HEK293T (cell line): ENCODE measurements at regions not wholly inside any gene's neighbourhood (a gene's known extent, or its start where the extent isn't known, plus 50 kb on each side); places are given as distances from the start of the nearest gene placed in this dataset.

Source experiments
- ARNT ChIP-seq: fragments of 450-650 bp; IDR thresholded peaks from 2 replicates; pipeline ENCODE4 v1.6.1; 2017; ENCODE audit warnings: mild to moderate bottlenecking
- BHLHE40 ChIP-seq: fragments of 450-650 bp; IDR thresholded peaks from 2 replicates; pipeline ENCODE4 v1.6.1; 2016; ENCODE audit warnings: mild to moderate bottlenecking, moderate library complexity, borderline replicate concordance
- CTBP1 ChIP-seq: fragments of 450-650 bp; IDR thresholded peaks from 2 replicates; pipeline ENCODE4 v1.6.1; 2016; ENCODE audit warnings: borderline replicate concordance
- ELF4 ChIP-seq: fragments of 450-650 bp; IDR thresholded peaks from 2 replicates; pipeline ENCODE4 v1.6.1; 2017; ENCODE audit warnings: antibody characterized with exemption
- FOXA1 ChIP-seq: fragments of 450-650 bp; IDR thresholded peaks from 2 replicates; pipeline ENCODE4 v1.6.1; 2016; ENCODE audit warnings: mild to moderate bottlenecking
- FOXM1 ChIP-seq: fragments of 450-650 bp; IDR thresholded peaks from 2 replicates; pipeline ENCODE4 v1.6.1; 2017; ENCODE audit warnings: mild to moderate bottlenecking, borderline replicate concordance
- NFRKB ChIP-seq: fragments of 450-650 bp; IDR thresholded peaks from 2 replicates; pipeline ENCODE4 v1.6.1; 2016; ENCODE audit warnings: mild to moderate bottlenecking, moderate library complexity
- SUZ12 ChIP-seq: fragments of 450-650 bp; IDR thresholded peaks from 2 replicates; pipeline ENCODE4 v1.6.1; 2016; ENCODE audit warnings: mild to moderate bottlenecking
- TARDBP ChIP-seq: fragments of 450-650 bp; IDR thresholded peaks from 2 replicates; pipeline ENCODE4 v1.6.1; 2016
- ZNF384 ChIP-seq: fragments of 450-650 bp; IDR thresholded peaks from 2 replicates; pipeline ENCODE4 v1.6.1; 2016

GRCh38 chr4:26105815-26106699 is 192.0 kb downstream of the SMIM20 start:
- TF ChIP-seq CTBP1 (no peak), ARNT (no peak), NFRKB (no peak), SUZ12 (no peak), FOXA1 (no peak), BHLHE40 (no peak), ELF4 (no peak), ZNF384 (no peak), TARDBP (no peak), FOXM1 (no peak)
